ENCODE measurements at regions not wholly inside any gene's neighbourhood (a gene's known extent, or its start where the extent isn't known, plus 50 kb on each side); places are given as distances from the start of the nearest gene placed in this dataset.

DNA sequence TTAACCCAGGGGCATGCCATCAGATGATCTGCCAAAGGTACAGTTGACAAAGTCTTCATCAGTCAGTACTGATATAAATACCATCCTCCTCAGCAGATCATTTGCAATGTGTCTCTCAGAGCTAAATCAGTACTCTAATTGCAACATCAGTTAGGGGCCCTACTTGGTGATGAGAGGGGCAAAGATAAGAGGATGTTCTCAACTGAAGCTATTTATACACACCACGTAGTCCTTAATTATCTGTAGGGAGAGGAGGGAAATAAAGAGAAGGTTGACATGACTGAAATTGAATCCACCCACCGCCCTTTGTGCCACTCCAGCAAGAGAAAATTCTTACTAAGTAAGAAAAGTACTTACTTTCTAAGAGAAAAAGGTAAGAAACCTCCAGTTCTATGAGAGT, 157.8 kb upstream of the NUDT4 start:
- Histone ChIP-seq H3K4me3 (no peak overlapping the region), H3K27me3 (no peaks in the 10 kb centered on the region), H3K9me3 (no peaks in the 10 kb centered on the region), H3K27ac (no peak overlapping the region), H3K9ac (ENCODE audit: low read depth in 2 of 2, low read length in 2 of 2) (no peak overlapping the region), H3K36me3 (no peaks in the 10 kb centered on the region), H3K4me1 (no peaks in the 10 kb centered on the region)
- TF ChIP-seq, protein P1, sequence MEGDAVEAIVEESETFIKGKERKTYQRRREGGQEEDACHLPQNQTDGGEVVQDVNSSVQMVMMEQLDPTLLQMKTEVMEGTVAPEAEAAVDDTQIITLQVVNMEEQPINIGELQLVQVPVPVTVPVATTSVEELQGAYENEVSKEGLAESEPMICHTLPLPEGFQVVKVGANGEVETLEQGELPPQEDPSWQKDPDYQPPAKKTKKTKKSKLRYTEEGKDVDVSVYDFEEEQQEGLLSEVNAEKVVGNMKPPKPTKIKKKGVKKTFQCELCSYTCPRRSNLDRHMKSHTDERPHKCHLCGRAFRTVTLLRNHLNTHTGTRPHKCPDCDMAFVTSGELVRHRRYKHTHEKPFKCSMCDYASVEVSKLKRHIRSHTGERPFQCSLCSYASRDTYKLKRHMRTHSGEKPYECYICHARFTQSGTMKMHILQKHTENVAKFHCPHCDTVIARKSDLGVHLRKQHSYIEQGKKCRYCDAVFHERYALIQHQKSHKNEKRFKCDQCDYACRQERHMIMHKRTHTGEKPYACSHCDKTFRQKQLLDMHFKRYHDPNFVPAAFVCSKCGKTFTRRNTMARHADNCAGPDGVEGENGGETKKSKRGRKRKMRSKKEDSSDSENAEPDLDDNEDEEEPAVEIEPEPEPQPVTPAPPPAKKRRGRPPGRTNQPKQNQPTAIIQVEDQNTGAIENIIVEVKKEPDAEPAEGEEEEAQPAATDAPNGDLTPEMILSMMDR (IDR thresholded peaks at IDR 0.05) = no peak
- no peak for DNase-seq
- intact Hi-C loops (cut with DNase I) = no loop called here

GRCh38 chr12:93221841-93222240, 155.9 kb upstream of the NUDT4 start:
- no peak for DNase-seq
- Histone ChIP-seq H3K9me3 (no peaks in the 10 kb centered on the region), H3K4me3 (no peak overlapping the region), H3K27me3 (no peaks in the 10 kb centered on the region), H3K27ac (no peak overlapping the region), H3K36me3 (no peaks in the 10 kb centered on the region), H3K9ac (ENCODE audit: low read depth in 2 of 2, low read length in 2 of 2) (no peak overlapping the region), H3K4me1 (no peaks in the 10 kb centered on the region)
- intact Hi-C loops (cut with DNase I) = no loop called here
- TF ChIP-seq, protein P1 (IDR thresholded peaks at IDR 0.05) = no peak

DNA sequence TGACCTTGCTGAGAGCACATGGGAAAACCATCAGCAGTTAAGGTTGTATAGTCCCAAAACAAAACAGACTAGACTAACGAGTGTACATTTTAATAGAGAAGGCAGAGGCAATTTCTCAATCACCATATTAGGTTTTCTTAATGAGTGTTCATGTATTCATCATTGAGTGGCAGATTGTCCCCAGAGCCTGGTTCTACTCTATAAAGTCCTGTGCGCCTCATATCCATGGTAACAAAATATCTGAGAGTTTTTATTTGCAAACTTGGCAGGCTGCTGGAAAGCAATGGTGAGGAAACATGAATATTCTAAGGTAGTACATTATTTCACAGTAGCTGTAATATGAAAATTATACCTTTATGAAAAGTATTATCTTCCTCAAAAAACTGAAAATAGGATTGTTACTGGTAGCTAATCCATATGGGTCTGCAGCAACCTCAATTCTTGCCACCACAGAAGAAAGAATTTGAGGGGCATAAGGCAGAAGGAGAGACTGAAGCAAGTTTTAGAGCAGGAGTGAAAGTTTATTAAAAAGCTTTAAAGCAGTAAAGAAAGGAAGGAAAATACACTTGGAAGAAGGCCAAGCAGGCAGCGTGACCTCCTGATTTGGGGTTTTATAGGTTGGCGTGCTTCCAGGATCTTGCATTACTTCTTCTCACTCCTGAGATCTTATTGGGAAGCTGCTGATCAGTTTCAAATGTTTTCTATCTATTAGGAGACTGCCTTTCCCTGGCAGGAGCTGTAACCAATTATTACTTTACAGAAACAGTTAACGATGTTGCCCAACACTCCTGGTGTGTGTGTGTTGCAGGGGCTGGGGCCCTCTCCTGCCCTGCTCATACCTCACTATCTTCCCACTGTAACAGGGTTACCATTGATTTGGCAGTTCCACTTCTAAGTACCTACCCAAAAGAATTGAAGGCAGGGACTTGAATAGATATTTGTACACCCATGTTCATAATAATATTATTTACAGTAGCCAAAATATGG, 154.0 kb upstream of the NUDT4 start:
- H3K36me3 ChIP-seq = no peaks in the 10 kb centered on the region
- H3K27me3 ChIP-seq = no peaks in the 10 kb centered on the region
- H3K9ac ChIP-seq (ENCODE audit: low read depth in 2 of 2, low read length in 2 of 2) = no peak overlapping the region
- H3K4me1 ChIP-seq = no peaks in the 10 kb centered on the region
- H3K27ac ChIP-seq = no peak overlapping the region
- intact Hi-C loops (cut with DNase I) = no loop called here
- TF ChIP-seq, protein P1 (IDR thresholded peaks at IDR 0.05) = no peak
- no peak overlapping the region for H3K4me3 ChIP-seq
- DNase-seq = peak; percentile 56
- H3K9me3 ChIP-seq = no peaks in the 10 kb centered on the region

- Histone ChIP-seq H3K27me3 (no peaks in the 10 kb centered on the region), H3K4me3 (no peak overlapping the region), H3K27ac (no peak overlapping the region), H3K36me3 (no peaks in the 10 kb centered on the region), H3K4me1 (no peaks in the 10 kb centered on the region), H3K9ac (ENCODE audit: low read depth in 2 of 2, low read length in 2 of 2) (no peak overlapping the region), H3K9me3 (no peaks in the 10 kb centered on the region)
- TF ChIP-seq, protein P1 (IDR thresholded peaks at IDR 0.05) = no peak
- no peak for DNase-seq
- intact Hi-C loops (cut with DNase I) = no loop called here
Measured at GRCh38 chr12:93225094-93225493, 152.6 kb upstream of the NUDT4 start.

DNA sequence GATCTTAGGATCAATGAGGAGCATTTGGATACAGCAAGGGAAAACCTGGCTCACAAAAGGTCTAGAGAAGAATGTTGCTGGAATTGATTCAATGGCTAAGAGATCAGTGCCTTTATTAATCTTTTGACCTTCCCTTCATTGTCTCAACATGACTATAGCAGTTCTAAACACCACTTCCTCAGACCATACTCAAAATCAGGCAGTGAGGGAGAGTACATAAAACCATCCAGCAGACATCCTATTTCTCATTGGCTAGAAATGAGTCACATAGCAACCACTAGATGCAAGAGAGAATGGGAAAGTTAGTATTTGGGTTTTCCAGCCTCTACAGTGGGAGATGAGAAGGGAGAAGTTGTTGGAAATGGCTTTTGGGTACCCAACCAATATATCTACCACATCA, 151.4 kb upstream of the NUDT4 start:
- no peaks in the 10 kb centered on the region for H3K9me3 ChIP-seq
- intact Hi-C loops (cut with DNase I) = no loop called here
- H3K4me1 ChIP-seq = no peaks in the 10 kb centered on the region
- no peak overlapping the region for H3K27ac ChIP-seq
- no peak overlapping the region for H3K9ac ChIP-seq (ENCODE audit: low read depth in 2 of 2, low read length in 2 of 2)
- TF ChIP-seq, protein P1 (IDR thresholded peaks at IDR 0.05) = no peak
- no peaks in the 10 kb centered on the region for H3K36me3 ChIP-seq
- no peaks in the 10 kb centered on the region for H3K27me3 ChIP-seq
- DNase-seq = no peak
- H3K4me3 ChIP-seq = no peak overlapping the region
